ENCODE measurements at regions not wholly inside any gene's neighbourhood (a gene's known extent, or its start where the extent isn't known, plus 50 kb on each side); places are given as distances from the start of the nearest gene placed in this dataset.
"Not testable (repeated sequence)": the region's sequence is repeated elsewhere in the genome, so short reads cannot be mapped to it uniquely, and the experiment has no call there.

DNA sequence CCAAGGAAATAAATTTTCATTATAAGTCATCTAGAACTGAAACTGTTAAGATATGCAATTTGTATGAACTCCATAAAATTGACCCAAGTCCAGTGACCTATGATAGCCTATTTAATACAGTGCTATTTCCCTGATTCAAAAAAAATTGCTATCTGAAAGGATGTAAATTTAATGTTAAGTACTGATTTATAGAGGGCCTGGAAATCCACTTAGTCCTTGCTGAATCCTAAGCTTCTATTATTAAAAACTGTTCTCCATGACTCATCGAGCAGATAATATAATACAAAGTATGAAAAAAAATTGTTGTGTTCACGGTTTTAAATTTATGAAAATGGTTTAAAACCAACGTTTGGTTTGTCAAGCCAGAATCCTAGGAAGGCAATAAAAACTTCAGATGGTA is 704.8 kb upstream of the AADAT start:
- no peak overlapping the region for H3K4me3 Mint-ChIP-seq
- no peaks in the 10 kb centered on the region for H3K4me1 Mint-ChIP-seq
- CTCF ChIA-PET: no interaction called here
- no peaks in the 10 kb centered on the region for H3K27me3 Mint-ChIP-seq
- POLR2A ChIA-PET: no interaction called here
- no peak overlapping the region for H3K27ac Mint-ChIP-seq
- no peaks in the 10 kb centered on the region for H3K36me3 Mint-ChIP-seq (ENCODE audit: low read depth)
- peaks cover 2% of the 10 kb centered on the region for H3K9me3 Mint-ChIP-seq
- no peak for DNase-seq

DNA sequence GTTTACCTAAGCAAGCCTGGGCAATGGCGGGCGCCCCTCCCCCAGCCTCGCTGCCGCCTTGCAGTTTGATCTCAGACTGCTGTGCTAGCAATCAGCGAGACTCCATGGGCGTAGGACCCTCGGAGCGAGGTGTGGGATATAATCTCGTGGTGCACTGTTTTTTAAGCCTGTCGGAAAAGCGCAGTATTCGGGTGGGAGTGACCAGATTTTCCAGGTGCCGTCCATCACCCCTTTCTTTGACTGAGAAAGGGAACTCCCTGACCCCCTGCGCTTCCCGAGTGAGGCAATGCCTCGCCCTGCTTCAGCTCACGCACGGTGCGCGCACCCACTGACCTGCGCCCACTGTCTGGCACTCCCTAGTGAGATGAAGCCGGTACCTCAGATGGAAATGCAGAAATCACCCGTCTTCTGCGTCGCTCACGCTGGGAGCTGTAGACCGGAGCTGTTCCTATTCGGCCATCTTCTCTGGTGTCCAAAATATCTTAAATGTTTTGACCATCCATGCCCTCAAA is 698.8 kb upstream of the AADAT start:
- H3K4me3 Mint-ChIP-seq; H3K9me3 Mint-ChIP-seq; POLR2A ChIA-PET; H3K36me3 Mint-ChIP-seq (ENCODE audit: low read depth); DNase-seq; H3K4me1 Mint-ChIP-seq; CTCF ChIA-PET; H3K27me3 Mint-ChIP-seq; H3K27ac Mint-ChIP-seq: not testable (repeated sequence)

GRCh38 chr4:170777663-170778062 is 687.9 kb upstream of the AADAT start:
- POLR2A ChIA-PET: no interaction called here
- no peaks in the 10 kb centered on the region for H3K4me1 Mint-ChIP-seq
- no peak for DNase-seq
- CTCF ChIA-PET: no interaction called here
- no peaks in the 10 kb centered on the region for H3K36me3 Mint-ChIP-seq (ENCODE audit: low read depth)
- H3K27ac Mint-ChIP-seq: no peak overlapping the region
- no peaks in the 10 kb centered on the region for H3K27me3 Mint-ChIP-seq
- peaks cover 4% of the 10 kb centered on the region for H3K9me3 Mint-ChIP-seq
- H3K4me3 Mint-ChIP-seq: no peak overlapping the region

DNA sequence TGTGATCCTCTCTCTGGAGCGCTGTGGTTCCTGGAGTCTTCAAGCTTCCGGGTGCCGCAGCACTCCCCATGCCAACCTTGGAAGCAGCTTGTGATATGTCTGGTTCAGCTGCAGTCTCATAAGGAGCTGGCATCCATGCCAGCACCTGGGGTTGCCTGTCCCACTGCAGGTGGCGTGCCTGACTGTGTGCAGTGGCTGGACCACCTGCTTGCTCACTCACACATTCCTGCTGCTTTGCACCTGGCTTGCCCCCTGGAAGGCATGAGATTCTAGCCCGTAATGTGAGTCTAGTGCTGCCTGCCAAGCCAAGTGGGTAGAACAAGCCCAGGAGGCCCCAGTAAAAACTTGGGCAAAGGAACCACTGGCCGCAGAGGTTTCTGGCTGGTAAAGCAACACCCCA is 687.2 kb upstream of the AADAT start:
- ChIA-PET POLR2A (no interaction called here), CTCF (no interaction called here)
- H3K36me3 Mint-ChIP-seq (ENCODE audit: low read depth): no peaks in the 10 kb centered on the region
- no peaks in the 10 kb centered on the region for H3K27me3 Mint-ChIP-seq
- no peak for DNase-seq
- no peaks in the 10 kb centered on the region for H3K4me1 Mint-ChIP-seq
- H3K4me3 Mint-ChIP-seq: no peak overlapping the region
- no peak overlapping the region for H3K27ac Mint-ChIP-seq
- H3K9me3 Mint-ChIP-seq: peaks cover 4% of the 10 kb centered on the region

DNA sequence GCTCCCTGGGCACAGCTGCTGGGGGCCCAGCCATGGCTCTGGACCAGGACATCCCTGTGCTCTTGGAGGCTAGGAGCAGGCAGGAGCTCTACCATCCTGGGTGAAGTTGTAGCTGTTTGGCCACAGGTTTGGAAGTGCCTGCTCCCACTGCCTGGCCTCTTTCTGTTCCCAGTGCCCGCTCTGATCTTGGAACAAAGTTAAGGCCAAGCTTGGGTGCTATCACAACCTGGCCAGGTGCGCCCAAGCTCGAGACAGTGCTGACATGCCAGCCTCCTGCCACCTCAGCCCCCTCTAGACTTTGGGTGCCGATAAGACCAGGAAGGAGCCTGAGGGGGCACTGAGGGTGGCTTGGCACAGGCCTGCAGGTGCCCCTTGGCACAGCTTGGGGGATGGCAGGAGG is 686.1 kb upstream of the AADAT start:
- POLR2A ChIA-PET: no interaction called here
- no peak overlapping the region for H3K4me3 Mint-ChIP-seq

GRCh38 chr4:170773709-170774273 is 684.0 kb upstream of the AADAT start:
- H3K4me3 Mint-ChIP-seq: no peak overlapping the region
- H3K36me3 Mint-ChIP-seq (ENCODE audit: low read depth): no peaks in the 10 kb centered on the region
- H3K9me3 Mint-ChIP-seq: peaks cover 4% of the 10 kb centered on the region
- ChIA-PET POLR2A (no interaction called here), CTCF (no interaction called here)
- no peak for DNase-seq
- H3K27ac Mint-ChIP-seq: no peak overlapping the region
- no peaks in the 10 kb centered on the region for H3K27me3 Mint-ChIP-seq
- H3K4me1 Mint-ChIP-seq: no peaks in the 10 kb centered on the region

More for the DNA sequence above, 686.1 kb upstream of the AADAT start:
- no peaks in the 10 kb centered on the region for H3K27me3 Mint-ChIP-seq
- no peak for DNase-seq
- H3K9me3 Mint-ChIP-seq: peaks cover 4% of the 10 kb centered on the region
- CTCF ChIA-PET: no interaction called here
- no peak overlapping the region for H3K27ac Mint-ChIP-seq
- H3K36me3 Mint-ChIP-seq (ENCODE audit: low read depth): no peaks in the 10 kb centered on the region
- H3K4me1 Mint-ChIP-seq: no peaks in the 10 kb centered on the region

- POLR2A ChIA-PET: no interaction called here
Observed at GRCh38 chr4:170772429-170772828, 682.7 kb upstream of the AADAT start.

GRCh38 chr4:170770664-170771063 is 680.9 kb upstream of the AADAT start:
- POLR2A ChIA-PET: no interaction called here
- H3K27ac Mint-ChIP-seq: no peak overlapping the region
- CTCF ChIA-PET: no interaction called here
- DNase-seq: no peak
- H3K27me3 Mint-ChIP-seq: no peaks in the 10 kb centered on the region
- no peaks in the 10 kb centered on the region for H3K36me3 Mint-ChIP-seq (ENCODE audit: low read depth)
- H3K4me1 Mint-ChIP-seq: no peaks in the 10 kb centered on the region
- H3K9me3 Mint-ChIP-seq: no peaks in the 10 kb centered on the region
- H3K4me3 Mint-ChIP-seq: no peak overlapping the region

More at GRCh38 chr4:170772429-170772828, 682.7 kb upstream of the AADAT start:
- H3K27ac Mint-ChIP-seq: no peak overlapping the region
- no peaks in the 10 kb centered on the region for H3K36me3 Mint-ChIP-seq (ENCODE audit: low read depth)
- H3K27me3 Mint-ChIP-seq: no peaks in the 10 kb centered on the region
- DNase-seq: no peak
- no peak overlapping the region for H3K4me3 Mint-ChIP-seq
- CTCF ChIA-PET: no interaction called here
- H3K4me1 Mint-ChIP-seq: no peaks in the 10 kb centered on the region
- no peaks in the 10 kb centered on the region for H3K9me3 Mint-ChIP-seq

GRCh38 chr4:170769862-170770261 is 680.1 kb upstream of the AADAT start:
- Mint-ChIP-seq H3K36me3 (ENCODE audit: low read depth) (no peaks in the 10 kb centered on the region), H3K4me1 (no peaks in the 10 kb centered on the region), H3K27me3 (no peaks in the 10 kb centered on the region), H3K4me3 (no peak overlapping the region), H3K9me3 (no peaks in the 10 kb centered on the region), H3K27ac (no peak overlapping the region)
- no peak for DNase-seq
- ChIA-PET POLR2A (no interaction called here), CTCF (no interaction called here)

DNA sequence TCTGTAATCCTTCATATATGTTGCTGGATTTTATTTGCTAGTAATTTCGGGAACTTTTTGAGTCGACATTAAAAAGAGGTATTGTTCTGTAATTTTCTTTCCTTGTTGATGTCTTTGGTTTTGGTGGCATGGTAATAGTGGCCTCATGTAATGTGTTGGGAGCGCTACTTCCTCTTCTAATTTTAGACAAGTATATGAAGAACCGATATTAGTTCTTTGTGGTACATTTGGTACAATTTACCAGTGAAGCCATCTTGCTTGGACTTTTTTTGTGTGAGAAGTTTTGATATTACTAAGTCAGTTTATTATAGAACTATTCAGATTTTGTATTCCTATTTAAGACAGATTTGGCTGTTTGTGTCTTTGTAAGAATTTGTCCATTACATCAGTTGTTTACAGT is 669.2 kb upstream of the AADAT start:
- Mint-ChIP-seq H3K36me3 (ENCODE audit: low read depth) (no peaks in the 10 kb centered on the region), H3K9me3 (no peaks in the 10 kb centered on the region), H3K27me3 (no peaks in the 10 kb centered on the region), H3K27ac (no peak overlapping the region), H3K4me1 (no peaks in the 10 kb centered on the region), H3K4me3 (no peak overlapping the region)
- no peak for DNase-seq
- CTCF ChIA-PET: no interaction called here
- POLR2A ChIA-PET: no interaction called here

GRCh38 chr4:170750519-170750918 is 660.8 kb upstream of the AADAT start:
- H3K27ac Mint-ChIP-seq: no peak overlapping the region
- CTCF ChIA-PET: no interaction called here
- POLR2A ChIA-PET: no interaction called here
- no peaks in the 10 kb centered on the region for H3K4me1 Mint-ChIP-seq
- H3K36me3 Mint-ChIP-seq (ENCODE audit: low read depth): no peaks in the 10 kb centered on the region
- no peak overlapping the region for H3K4me3 Mint-ChIP-seq
- H3K27me3 Mint-ChIP-seq: no peaks in the 10 kb centered on the region
- no peak for DNase-seq
- H3K9me3 Mint-ChIP-seq: peaks cover 4% of the 10 kb centered on the region

DNA sequence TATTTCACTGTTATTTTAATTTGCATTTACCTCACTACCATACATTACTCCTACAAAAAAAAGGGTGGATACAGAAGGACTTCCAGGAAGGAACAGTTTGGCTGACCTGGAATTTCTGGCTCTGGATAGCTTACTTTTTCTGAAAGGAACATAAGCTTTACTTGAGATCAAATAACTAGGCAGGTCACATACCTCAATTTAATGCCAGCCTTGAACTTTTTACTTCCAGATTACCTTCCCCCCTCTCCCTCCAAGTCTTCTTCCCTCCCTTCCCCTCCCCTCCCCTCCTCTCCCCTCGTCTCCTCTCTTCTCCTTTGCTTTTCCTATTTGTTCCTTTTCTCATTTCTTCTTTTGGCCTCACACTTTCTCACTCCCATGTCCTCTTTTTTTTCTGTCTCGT is 659.2 kb upstream of the AADAT start:
- no peak for DNase-seq
- Mint-ChIP-seq H3K27me3 (no peaks in the 10 kb centered on the region), H3K9me3 (peaks cover 4% of the 10 kb centered on the region), H3K4me3 (no peak overlapping the region), H3K4me1 (no peaks in the 10 kb centered on the region), H3K27ac (no peak overlapping the region), H3K36me3 (ENCODE audit: low read depth) (no peaks in the 10 kb centered on the region)
- ChIA-PET CTCF (no interaction called here), POLR2A (no interaction called here)

DNA sequence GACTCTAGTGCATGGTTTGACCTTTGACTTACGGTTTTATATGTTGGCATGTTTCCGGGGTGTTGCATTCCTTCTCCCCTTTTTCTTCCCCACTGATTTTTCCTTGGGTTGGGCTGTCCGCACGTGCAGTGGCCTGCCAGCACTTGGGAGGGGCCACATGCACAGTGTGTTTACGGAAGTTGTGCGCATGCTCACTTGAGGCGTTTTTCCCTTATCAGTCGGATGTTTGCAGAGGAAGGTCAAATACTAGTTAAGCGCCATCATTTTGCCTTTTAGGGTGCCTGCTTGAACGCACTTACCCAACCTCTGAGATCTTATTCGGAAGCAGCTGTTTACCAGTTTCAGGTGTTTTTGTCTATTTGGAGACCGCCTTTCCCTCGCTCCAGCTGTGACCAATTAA is 653.9 kb upstream of the AADAT start:
- Mint-ChIP-seq H3K36me3 (ENCODE audit: low read depth) (no peaks in the 10 kb centered on the region), H3K4me1 (no peaks in the 10 kb centered on the region), H3K9me3 (no peaks in the 10 kb centered on the region), H3K4me3 (no peak overlapping the region), H3K27me3 (no peaks in the 10 kb centered on the region), H3K27ac (no peak overlapping the region)
- ChIA-PET CTCF (no interaction called here), POLR2A (no interaction called here)
- DNase-seq: no peak

GRCh38 chr4:170741856-170742255 is 652.1 kb upstream of the AADAT start:
- no peaks in the 10 kb centered on the region for H3K4me1 Mint-ChIP-seq
- POLR2A ChIA-PET: no interaction called here
- no peak overlapping the region for H3K4me3 Mint-ChIP-seq
- H3K9me3 Mint-ChIP-seq: no peaks in the 10 kb centered on the region
- H3K36me3 Mint-ChIP-seq (ENCODE audit: low read depth): no peaks in the 10 kb centered on the region
- no peak for DNase-seq
- CTCF ChIA-PET: no interaction called here
- no peaks in the 10 kb centered on the region for H3K27me3 Mint-ChIP-seq
- H3K27ac Mint-ChIP-seq: no peak overlapping the region
